Tibial nerve (tissue), 4 donors: ENCODE measurements at regions not wholly inside any gene's neighbourhood (a gene's known extent, or its start where the extent isn't known, plus 50 kb on each side); places are given as distances from the start of the nearest gene placed in this dataset.

Experiments used
- DNase-seq, 2 donors: peaks; one replicate each; pipeline ENCODE4 v3.0.0-alpha.2; 2019; ENCODE audit warnings: low spot score in 2 of 2
- H3K27ac ChIP-seq, 4 donors: fragments of 200-600 bp; sonication (generic) in 3 of 4; one replicate each; pipeline ENCODE4 v1.5.1; 2017 to 2019; ENCODE audit warnings: mild to moderate bottlenecking in 1 of 4
- H3K27me3 ChIP-seq, 2 donors: fragments of 200-600 bp; sonication (generic) in 1 of 2; one replicate each; pipeline versions ENCODE4 v1.5.1 to v1.6.0; 2017 to 2019
- H3K36me3 ChIP-seq, 3 donors: fragments of 200-600 bp; sonication (generic); one replicate each; pipeline ENCODE4 v1.5.1; 2018 to 2019
- H3K4me1 ChIP-seq, 4 donors: fragments of 200-600 bp; sonication (generic) in 3 of 4; one replicate each; pipeline ENCODE4 v1.5.1; 2017 to 2019
- H3K4me3 ChIP-seq, 4 donors: fragments of 200-600 bp; sonication (generic) in 3 of 4; one replicate each; pipeline ENCODE4 v1.5.1; 2017 to 2019; ENCODE audit warnings: mild to moderate bottlenecking in 1 of 4, moderate library complexity in 1 of 4
- H3K9me3 ChIP-seq, 4 donors: fragments of 200-600 bp; sonication (generic) in 3 of 4; one replicate each; pipeline ENCODE4 v1.5.1; 2017 to 2019
- EP300 ChIP-seq, 2 donors: sonication (generic); formaldehyde crosslinking; IDR thresholded peaks; one replicate each; pipeline ENCODE4 v1.6.1; 2017; ENCODE audit warnings: antibody characterized with exemption in 2 of 2, mild to moderate bottlenecking in 1 of 2
- POLR2A ChIP-seq, 2 donors: fragments of 450-650 bp; IDR thresholded peaks; one replicate each; pipeline ENCODE4 v1.6.1; 2017; ENCODE audit warnings: antibody characterized with exemption in 2 of 2, mild to moderate bottlenecking in 2 of 2, moderate library complexity in 2 of 2
- WGBS, 2 donors: methylation state at CpG; one replicate each; pipeline ENCODE4 v1.1.5; 2018; 5-methylcytosine and 5-hydroxymethylcytosine counted together
- TF ChIP-seq, protein P1 (sequence below), 5 experiments: fragments of 200-600 bp in 3 of 5; fragments of 450-650 bp in 2 of 5; sonication (generic) in 3 of 5; IDR thresholded peaks; one replicate each; pipeline ENCODE4 v1.5.1; 2016 to 2019; ENCODE audit warnings: antibody characterized with exemption in 5 of 5, mild to moderate bottlenecking in 3 of 5, moderate library complexity in 2 of 5

DNA sequence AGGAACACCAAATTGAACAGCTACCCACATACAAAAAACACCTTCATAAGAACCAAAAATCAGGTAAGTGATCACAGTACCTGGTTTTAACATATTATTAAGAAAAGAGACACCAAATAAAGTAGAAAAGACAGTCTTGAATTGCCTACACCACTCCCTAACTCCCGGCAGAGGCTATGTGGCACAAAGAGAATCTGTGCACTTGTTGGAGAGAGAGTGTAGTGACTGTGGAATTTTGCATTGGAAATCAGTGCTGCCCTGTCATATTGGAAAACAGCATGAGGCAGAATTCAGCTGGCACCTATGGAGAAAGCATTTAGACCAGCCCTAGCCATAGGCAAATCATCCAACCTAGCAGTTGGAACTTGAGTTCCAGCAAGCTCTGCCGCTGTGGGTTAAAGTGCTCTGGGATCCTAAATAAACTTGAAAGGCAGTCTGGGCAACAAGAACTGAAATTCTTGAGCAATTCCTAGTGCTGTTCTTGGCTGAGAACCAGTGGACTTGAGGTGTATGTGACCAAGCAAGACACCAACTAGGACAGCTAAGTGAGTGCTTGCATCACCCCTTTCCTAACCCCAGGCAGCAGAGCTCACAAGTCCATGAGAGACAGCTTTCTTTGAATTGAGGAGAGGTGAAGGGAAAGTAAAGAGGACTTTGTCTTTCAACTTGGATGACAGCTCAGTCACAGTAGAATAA, 969.6 kb upstream of the ALCAM start:
- Histone ChIP-seq H3K27me3 (no peaks in the 10 kb centered on the region), H3K9me3 (peaks cover 0 to 7% (median 0%) of the 10 kb centered on the region in 4 donors), H3K36me3 (no peaks in the 10 kb centered on the region), H3K4me3 (no peak overlapping the region), H3K4me1 (peaks cover 0 to 6% (median 0%) of the 10 kb centered on the region in 4 donors), H3K27ac (no peak overlapping the region)
- TF ChIP-seq, protein P1, sequence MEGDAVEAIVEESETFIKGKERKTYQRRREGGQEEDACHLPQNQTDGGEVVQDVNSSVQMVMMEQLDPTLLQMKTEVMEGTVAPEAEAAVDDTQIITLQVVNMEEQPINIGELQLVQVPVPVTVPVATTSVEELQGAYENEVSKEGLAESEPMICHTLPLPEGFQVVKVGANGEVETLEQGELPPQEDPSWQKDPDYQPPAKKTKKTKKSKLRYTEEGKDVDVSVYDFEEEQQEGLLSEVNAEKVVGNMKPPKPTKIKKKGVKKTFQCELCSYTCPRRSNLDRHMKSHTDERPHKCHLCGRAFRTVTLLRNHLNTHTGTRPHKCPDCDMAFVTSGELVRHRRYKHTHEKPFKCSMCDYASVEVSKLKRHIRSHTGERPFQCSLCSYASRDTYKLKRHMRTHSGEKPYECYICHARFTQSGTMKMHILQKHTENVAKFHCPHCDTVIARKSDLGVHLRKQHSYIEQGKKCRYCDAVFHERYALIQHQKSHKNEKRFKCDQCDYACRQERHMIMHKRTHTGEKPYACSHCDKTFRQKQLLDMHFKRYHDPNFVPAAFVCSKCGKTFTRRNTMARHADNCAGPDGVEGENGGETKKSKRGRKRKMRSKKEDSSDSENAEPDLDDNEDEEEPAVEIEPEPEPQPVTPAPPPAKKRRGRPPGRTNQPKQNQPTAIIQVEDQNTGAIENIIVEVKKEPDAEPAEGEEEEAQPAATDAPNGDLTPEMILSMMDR (IDR thresholded peaks at IDR 0.05) = no peak
- TF ChIP-seq POLR2A (IDR thresholded peaks at IDR 0.05) = no peak
- no peak for TF ChIP-seq EP300 (IDR thresholded peaks at IDR 0.05)
- 65 to 69% methylated on average over 2 of the region's 2 CpGs for WGBS, 2 donors
- peak in 1 of 2 donors; percentile 21 for DNase-seq

DNA sequence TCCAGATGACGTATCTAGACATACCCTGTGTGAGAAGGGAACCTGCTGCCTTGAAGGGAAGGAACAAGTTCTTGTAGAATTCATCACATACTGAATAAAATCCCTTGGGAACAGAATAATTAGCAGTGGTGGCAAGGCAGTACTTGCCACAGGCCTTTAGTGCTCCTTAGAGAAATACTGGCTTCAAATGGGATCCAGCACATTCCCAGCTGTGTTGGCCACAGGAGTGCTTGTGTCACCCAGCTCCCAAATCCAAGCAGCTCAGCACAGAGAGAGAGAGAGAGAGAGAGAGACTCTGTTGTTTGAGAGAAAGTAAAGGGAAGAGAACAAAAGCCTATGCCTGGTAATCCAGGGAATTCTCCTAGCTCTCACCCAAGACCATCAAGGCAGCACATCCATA, 969.0 kb upstream of the ALCAM start:
- no peak overlapping the region for H3K4me3 ChIP-seq
- 91 to 93% methylated on average over 1 of the region's 1 CpG for WGBS, 2 donors
- no peak overlapping the region for H3K27ac ChIP-seq
- H3K4me1 ChIP-seq = peaks cover 0 to 6% (median 0%) of the 10 kb centered on the region in 4 donors
- no peaks in the 10 kb centered on the region for H3K36me3 ChIP-seq
- peaks cover 0 to 7% (median 0%) of the 10 kb centered on the region in 4 donors for H3K9me3 ChIP-seq
- H3K27me3 ChIP-seq = no peaks in the 10 kb centered on the region
- TF ChIP-seq POLR2A (IDR thresholded peaks at IDR 0.05) (no peak), EP300 (IDR thresholded peaks at IDR 0.05) (no peak)
- TF ChIP-seq, protein P1 (IDR thresholded peaks at IDR 0.05) = no peak
- DNase-seq = no peak

DNA sequence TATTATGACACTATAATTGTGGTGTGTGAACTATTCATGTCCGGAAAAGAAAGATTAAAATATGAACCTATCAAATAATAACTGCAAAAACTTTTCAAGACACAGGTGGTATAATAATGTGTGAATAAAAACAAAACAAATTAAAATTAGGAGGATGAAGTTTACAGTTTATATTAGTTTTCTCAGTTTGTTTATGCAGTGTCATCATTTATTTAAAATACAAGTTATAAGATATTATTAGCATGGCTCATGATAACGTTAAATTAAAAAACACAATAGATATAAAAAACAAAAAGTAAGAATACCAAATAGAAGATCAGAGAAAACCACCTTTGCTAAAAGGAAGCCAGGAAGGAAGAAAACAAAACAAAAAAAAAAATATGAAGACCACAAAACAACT, 963.8 kb upstream of the ALCAM start:
- Histone ChIP-seq H3K27me3 (no peaks in the 10 kb centered on the region), H3K4me3 (no peak overlapping the region), H3K4me1 (no peaks in the 10 kb centered on the region), H3K27ac (no peak overlapping the region), H3K36me3 (no peaks in the 10 kb centered on the region), H3K9me3 (peaks cover 0 to 7% (median 0%) of the 10 kb centered on the region in 4 donors)
- no peak for DNase-seq
- TF ChIP-seq, protein P1 (IDR thresholded peaks at IDR 0.05) = no peak
- no peak for TF ChIP-seq EP300 (IDR thresholded peaks at IDR 0.05)
- no peak for TF ChIP-seq POLR2A (IDR thresholded peaks at IDR 0.05)
- WGBS, 2 donors = 87 to 95% methylated on average over 2 of the region's 2 CpGs

DNA sequence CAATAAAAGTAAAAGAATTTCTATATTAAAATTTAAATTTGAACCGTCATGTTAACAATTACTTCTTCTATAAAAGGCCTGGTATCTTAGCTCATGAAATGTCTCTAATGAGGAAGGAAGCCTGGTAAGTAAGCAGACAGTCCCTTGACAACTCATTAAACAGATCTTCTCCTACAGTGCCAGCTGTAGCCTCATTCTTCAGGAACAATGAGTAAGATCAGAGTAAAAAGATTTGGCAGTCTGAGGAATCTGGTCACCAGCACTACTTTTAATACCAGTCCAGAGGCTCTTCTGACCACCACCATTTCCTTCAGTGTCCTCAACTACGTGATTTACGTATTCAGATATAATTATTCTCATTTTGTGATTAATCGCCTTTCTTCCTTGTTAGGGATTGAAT, 955.0 kb upstream of the ALCAM start:
- H3K4me3 ChIP-seq = no peak overlapping the region
- 69 to 80% methylated on average over 4 of the region's 4 CpGs for WGBS, 2 donors
- TF ChIP-seq, protein P1 (IDR thresholded peaks at IDR 0.05) = no peak
- TF ChIP-seq EP300 (IDR thresholded peaks at IDR 0.05) = no peak
- TF ChIP-seq POLR2A (IDR thresholded peaks at IDR 0.05) = no peak
- no peaks in the 10 kb centered on the region for H3K27me3 ChIP-seq
- DNase-seq = no peak
- no peaks in the 10 kb centered on the region for H3K4me1 ChIP-seq
- H3K27ac ChIP-seq = no peak overlapping the region
- H3K36me3 ChIP-seq = no peaks in the 10 kb centered on the region
- no peaks in the 10 kb centered on the region for H3K9me3 ChIP-seq

DNA sequence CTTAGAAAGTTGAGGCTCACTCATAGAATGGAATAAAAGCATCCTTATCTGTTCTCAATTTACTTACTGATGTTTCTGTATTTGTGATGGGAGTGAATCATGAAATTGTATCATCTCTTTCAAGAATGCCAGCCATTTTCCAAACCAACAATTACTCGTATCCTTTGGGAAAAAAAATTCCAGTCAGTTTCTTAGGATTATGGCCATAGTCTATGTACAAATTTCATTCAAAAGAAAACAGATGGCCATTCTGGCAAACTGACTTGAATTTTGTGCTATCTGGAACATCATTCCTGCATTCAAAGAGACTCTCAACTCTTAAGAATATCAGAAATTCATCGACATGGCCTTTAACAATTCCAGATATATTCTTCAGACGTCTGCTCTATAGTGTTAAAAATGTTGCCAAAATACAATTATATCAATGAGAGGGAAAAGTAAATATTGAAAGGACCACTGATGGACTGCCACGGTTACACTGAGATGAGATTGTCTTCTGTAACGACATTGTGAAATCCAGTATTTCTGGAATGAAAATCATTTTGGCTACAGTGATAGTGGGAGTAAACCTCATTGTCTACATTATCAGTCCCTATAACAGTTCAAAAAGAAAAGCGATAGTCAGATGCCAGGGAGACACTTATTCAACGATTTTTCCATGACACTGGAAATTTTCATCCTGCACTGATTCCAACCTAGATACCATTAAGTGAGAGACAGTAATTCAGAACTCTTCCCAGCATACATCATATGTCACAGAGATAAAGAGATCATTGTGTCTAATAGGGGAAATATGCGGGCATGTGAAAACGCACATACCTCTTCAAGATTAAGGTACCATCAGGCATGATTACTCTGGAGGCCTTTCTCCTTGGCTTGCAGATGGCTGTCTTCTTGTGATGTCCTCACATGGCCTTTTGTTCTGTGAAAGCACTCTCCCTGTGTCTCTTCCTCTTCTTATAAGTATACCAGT, 953.8 kb upstream of the ALCAM start:
- no peak for DNase-seq
- Histone ChIP-seq H3K4me3 (no peak overlapping the region), H3K27me3 (no peaks in the 10 kb centered on the region), H3K9me3 (no peaks in the 10 kb centered on the region), H3K36me3 (no peaks in the 10 kb centered on the region), H3K4me1 (no peaks in the 10 kb centered on the region), H3K27ac (no peak overlapping the region)
- TF ChIP-seq, protein P1 (IDR thresholded peaks at IDR 0.05) = no peak
- TF ChIP-seq POLR2A (IDR thresholded peaks at IDR 0.05) (no peak), EP300 (IDR thresholded peaks at IDR 0.05) (no peak)
- 63 to 78% methylated on average over 9 of the region's 9 CpGs for WGBS, 2 donors
